NCI-H2196 treated with DMSO at 0.1 percent for 48 hours (cell line): ENCODE measurements at regions not wholly inside any gene's neighbourhood (a gene's known extent, or its start where the extent isn't known, plus 50 kb on each side); places are given as distances from the start of the nearest gene placed in this dataset.
"Not testable (repeated sequence)": the region's sequence is repeated elsewhere in the genome, so short reads cannot be mapped to it uniquely, and the experiment has no call there.

ENCODE experiments used
- DNase-seq: peaks from one replicate; lab custom pipeline; 2025; ENCODE audit not compliant: unreplicated experiment; lab: John Stamatoyannopoulos, UW

DNA sequence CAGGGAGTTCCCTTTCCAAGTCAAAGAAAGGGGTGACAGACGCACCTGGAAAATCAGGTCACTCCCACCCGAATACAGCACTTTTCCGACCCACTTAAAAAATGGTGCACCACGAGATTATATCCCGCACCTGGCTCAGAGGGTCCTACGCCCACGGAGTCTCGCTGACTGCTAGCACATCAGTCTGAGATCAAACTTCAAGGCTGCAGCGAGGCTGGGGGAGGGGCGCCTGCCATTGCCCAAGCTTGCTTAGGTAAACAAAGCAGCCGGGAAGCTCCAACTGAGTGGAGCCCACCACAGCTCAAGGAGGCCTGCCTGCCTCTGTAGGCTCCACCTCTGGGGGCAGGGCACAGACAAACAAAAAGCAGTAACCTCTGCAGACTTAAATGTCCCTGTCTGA is 277.8 kb upstream of the ARHGAP42 start:
- DNase-seq = not testable (repeated sequence)

DNA sequence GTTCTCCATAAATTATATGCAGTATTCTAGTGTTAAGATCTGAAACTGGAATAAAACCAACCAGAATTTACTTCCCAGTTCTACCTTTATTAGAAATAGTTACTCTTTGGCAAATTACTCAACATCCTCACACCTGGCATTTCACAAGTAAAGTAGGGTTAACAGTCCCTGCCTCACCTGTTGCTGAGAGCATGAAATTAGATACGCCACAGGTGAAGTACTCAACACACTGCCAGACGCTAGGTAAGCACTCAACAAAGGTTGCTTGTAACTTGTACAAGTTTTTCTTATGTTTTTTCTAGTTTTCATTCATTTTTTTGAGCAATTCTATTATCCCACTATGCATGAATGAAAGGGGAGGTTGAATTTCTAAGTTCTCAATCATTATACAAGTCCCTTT is 267.6 kb upstream of the ARHGAP42 start:
- DNase-seq = no peak

DNA sequence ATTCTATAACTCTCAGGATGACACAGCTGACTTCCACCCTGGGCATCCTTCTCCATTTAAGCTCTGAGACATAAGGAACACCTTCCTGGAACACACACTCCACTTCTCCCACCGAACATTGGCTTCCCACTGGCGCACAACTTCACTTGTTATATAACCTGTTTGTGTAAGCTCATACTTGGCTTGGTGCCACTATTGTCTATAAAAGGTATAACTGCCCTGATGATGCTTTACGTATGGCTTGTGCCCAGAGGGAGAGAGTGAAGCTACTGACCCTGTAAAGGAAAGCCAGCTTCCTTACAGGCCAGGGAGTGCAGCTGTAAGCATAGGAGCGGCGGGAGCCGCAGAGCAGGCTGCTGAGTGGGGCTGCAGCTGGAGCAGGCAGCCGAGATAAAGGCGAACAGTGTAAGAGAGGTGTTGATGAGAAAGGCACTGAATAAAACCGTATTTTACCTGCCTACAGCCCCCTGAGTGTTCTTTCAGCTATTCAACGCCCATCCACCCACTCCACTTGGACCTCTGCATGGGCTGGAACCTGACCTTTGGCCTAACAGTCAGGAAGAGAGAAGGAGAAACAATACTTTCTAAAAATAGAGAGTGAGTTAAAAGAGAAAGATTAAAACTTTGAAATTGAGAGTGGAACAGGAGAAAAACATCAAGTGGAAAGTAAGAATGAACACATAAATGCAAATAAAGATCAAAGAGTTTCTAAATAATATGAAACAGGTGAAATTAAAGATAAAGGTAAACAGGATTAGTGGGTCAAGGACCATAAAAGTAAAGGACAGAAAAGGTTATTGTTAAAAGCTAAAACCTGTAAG is 252.1 kb upstream of the ARHGAP42 start:
- no peak for DNase-seq

GRCh38 chr11:100438376-100438775 is 248.7 kb upstream of the ARHGAP42 start:
- DNase-seq = no peak

DNA sequence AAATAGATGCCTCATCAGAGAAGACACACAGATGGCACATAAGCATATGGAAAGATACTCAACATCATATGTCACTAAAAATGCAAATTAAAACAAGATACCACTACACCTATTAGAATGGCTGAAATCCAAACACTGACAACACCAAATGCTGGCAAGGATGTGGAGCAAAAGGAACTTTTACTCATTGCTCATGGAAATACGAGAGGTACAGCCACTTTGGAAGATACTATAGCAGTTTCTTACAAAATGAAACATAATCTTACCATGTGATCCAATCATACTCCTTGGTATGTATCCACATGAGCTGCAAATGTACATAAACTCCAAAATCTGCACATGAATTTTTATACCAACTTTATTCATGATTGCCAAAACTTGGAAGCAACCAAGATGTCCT is 246.0 kb upstream of the ARHGAP42 start:
- no peak for DNase-seq

GRCh38 chr11:100442017-100442416 is 245.1 kb upstream of the ARHGAP42 start:
- DNase-seq = no peak

- no peak for DNase-seq
Measured at GRCh38 chr11:100445231-100445735, 241.8 kb upstream of the ARHGAP42 start.

- DNase-seq = not testable (repeated sequence)
Measured at GRCh38 chr11:100451801-100452460, 235.2 kb upstream of the ARHGAP42 start.

- no peak for DNase-seq
Measured at GRCh38 chr11:100459811-100460210, 227.3 kb upstream of the ARHGAP42 start.

GRCh38 chr11:100460426-100460825 is 226.7 kb upstream of the ARHGAP42 start:
- DNase-seq = no peak

GRCh38 chr11:100467821-100468508 is 219.1 kb upstream of the ARHGAP42 start:
- no peak for DNase-seq

DNA sequence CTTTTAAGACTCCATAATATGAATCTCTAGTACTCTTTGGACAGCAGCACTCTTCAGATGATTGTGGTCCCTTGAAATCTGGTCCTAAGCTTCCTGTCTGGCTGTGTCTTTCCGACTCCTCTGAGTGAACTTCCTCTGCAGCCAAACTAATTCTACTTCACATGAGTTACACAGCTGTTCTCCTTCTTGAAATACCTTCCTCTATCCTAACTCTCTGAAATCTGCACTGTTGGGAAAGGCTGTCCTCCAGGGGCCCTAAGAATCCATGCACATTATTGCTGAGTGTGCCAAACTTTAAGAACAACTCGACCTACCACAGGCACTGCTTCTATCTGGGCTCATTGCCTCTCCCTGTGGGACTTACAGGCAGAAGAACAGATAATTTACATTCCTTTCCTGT is 217.3 kb upstream of the ARHGAP42 start:
- DNase-seq = no peak

DNA sequence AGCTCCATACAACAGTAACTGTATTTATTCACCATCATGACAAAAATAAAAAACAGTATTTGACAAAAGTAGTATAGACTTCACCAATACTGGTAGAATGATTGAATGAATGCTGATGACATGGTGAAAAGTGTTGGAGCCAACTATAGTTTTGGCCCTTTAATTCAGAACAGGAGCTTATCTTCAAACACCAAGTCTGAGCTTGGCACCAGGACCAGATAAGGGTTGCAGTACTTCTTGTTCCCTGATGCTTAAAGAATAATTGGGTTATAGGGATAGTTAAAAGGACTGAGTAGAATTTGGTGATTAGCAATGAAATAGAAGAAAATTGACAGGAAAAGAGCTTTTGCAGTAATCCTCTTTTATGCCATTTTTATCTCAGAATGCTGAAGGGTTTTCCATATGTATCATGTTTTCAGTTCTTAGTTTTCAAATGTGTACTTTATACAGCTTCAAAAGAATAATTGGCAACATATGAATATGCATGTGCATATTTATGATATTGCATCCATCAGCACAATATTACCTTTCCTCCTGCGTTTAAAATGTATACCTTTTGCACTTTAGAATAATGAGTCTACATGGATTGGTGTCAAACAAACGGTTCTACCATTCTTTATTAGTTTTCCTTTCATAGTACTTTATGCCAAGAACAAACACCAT is 214.2 kb upstream of the ARHGAP42 start:
- DNase-seq = no peak

GRCh38 chr11:100473390-100473740 is 213.7 kb upstream of the ARHGAP42 start:
- DNase-seq = no peak

GRCh38 chr11:100484948-100485347 is 202.1 kb upstream of the ARHGAP42 start:
- DNase-seq = no peak

DNA sequence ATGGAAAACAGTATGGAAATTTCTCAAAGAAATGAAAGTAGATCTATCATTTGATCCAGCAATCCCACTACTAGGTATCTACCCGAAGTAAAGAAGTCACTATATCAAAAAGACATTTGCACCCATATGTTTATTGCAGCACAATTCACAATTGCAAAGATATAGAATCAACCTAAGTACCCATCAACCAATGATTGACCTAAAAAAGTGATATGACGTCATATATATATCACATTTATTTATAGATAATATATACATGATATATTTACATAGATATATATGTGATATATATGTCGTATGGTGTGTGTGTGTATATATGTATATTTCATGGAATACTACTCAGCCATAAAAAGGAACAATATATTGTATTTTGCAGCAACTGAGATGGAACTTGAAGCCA is 188.3 kb upstream of the ARHGAP42 start:
- no peak for DNase-seq

GRCh38 chr11:100501450-100501849 is 185.6 kb upstream of the ARHGAP42 start:
- DNase-seq = no peak

DNA sequence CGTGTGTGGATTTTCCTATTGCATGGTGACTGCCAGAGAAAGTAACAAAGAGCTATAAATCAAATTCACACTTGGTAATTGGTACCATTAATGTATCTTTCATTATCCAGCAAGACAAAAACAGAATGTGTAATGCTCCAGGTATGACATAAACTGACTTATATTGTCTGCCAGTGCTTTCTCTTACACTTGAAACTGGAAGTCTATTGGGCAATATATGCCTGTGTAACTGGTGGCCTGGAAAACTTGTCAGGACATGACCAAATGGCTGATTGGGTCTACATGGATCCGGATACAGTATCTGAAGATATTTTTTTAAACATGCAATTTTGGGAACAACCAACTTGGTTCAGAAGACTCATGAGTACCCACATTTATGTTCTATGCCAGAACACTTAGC is 174.6 kb upstream of the ARHGAP42 start:
- no peak for DNase-seq

DNA sequence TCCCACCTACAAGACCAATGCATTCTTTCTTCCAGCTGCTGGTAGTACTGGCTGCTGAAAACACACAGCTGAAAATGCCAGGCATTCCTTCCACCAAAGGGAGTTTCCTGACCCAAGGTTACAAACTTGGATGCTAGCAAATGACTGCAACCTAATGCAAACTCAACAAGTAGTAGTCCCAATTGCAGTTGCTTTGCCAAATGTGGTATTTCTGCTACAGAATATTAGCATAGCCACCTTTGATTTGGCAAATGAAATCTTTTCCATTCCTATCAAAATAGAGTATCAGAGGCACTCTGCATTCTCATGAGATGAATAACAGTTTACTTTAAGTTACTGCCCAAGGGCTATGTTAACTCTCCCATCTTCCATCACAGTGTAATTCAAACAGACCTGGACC is 172.0 kb upstream of the ARHGAP42 start:
- DNase-seq = no peak

DNA sequence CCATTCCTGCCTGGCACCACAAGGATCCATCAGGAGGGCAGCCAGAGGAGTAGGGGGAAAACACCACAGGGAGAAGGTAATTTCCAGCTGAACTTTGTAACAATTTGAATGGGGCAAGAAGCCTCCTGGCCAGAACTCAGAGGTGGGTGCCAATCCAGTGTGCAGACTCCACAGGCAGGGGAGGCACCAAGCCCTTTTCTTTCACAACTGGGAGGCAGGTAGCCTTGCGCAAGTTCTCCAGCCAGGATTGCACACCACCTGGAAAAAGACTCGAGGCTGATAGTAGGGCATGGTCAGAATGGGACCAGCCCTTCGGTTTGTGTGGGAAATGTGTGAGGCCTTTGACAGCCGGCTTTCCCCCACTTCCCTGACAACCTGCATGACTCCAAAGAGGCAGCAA is 161.9 kb upstream of the ARHGAP42 start:
- no peak for DNase-seq

DNA sequence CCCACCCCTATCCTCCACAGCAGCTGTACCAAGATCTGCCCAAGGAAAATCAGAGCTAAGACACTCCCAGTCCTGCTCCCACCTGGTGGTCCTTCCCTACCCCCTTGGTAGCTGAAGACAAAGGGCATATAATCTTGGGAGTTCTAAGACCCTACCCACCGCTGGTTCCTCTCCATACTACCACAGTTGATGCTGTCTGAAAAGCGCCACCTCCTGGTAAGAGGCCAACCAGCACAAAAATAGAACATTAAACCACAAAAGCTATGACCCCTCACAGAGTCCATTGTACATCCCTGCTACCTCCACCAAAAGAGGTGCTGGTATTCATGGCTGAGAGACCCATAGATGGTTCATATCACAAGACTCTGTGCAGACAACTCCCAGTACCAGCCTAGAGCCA is 161.5 kb upstream of the ARHGAP42 start:
- DNase-seq = no peak
